PC-9 (cell line): ENCODE measurements at regions not wholly inside any gene's neighbourhood (a gene's known extent, or its start where the extent isn't known, plus 50 kb on each side); places are given as distances from the start of the nearest gene placed in this dataset.

Experiments used
- CTCF ChIP-seq: fragments of 200-600 bp; sonication (generic); conservative IDR thresholded peaks from 2 replicates; pipeline ENCODE4 v1.6.1; 2017; ENCODE audit warnings: mixed run types, antibody characterized with exemption, mild to moderate bottlenecking, moderate library complexity
- EZH2 ChIP-seq: fragments of 200-600 bp; sonication (generic); IDR thresholded peaks from 2 replicates; pipeline ENCODE4 v1.8.0; 2017; ENCODE audit warnings: antibody characterized with exemption, low read depth

- no peak for TF ChIP-seq CTCF
- no peak for TF ChIP-seq EZH2
These were observed 844.5 kb downstream of the RPA4 start for GRCh38 chrX:97728215-97728614.
